Naive thymus-derived CD8-positive, alpha-beta T cell (primary cell): ENCODE measurements at regions not wholly inside any gene's neighbourhood (a gene's known extent, or its start where the extent isn't known, plus 50 kb on each side); places are given as distances from the start of the nearest gene placed in this dataset.

Source experiments
- ATAC-seq, 2 donors: fragments of 150-1000 bp; cut with Tn5 transposase in 1 of 2; sonication (Bioruptor Pico), chemical (Tn5 transposase) in 1 of 2; 1 replicate in 1 of 2; 2 replicates in 1 of 2; pipeline ENCODE4 v1.10.0; 2021; ENCODE audit warnings: mild to moderate bottlenecking in 2 of 2, moderate library complexity in 2 of 2
- POLR2A ChIA-PET: fragments of 350-600 bp; sonication (Branson Sonifier 250); formaldehyde crosslinking; loops from one replicate; lab custom pipeline; 2021; ENCODE audit warnings: antibody characterized with exemption; lab: Charles Lee
- DNase-seq, 10 donors: peaks; one replicate each; pipeline versions ENCODE4 v3.0.0 to v3.0.0-alpha.2; 2020 to 2022
- H3K27ac Mint-ChIP-seq, 10 donors: one replicate each; pipeline ENCODE4 v1.8.0; 2020 to 2022; ENCODE audit warnings: mild to moderate bottlenecking in 10 of 10, mixed read lengths in 10 of 10, moderate library complexity in 4 of 10, inconsistent platforms in 1 of 10
- H3K27me3 Mint-ChIP-seq, 5 donors: one replicate each; pipeline ENCODE4 v1.8.0; 2021 to 2022; ENCODE audit warnings: mixed read lengths in 5 of 5
- H3K36me3 Mint-ChIP-seq, 3 donors: one replicate each; pipeline ENCODE4 v1.8.0; 2020 to 2022; ENCODE audit warnings: mixed read lengths in 3 of 3, mild to moderate bottlenecking in 2 of 3, inconsistent platforms in 1 of 3
- H3K4me1 Mint-ChIP-seq, 4 donors: one replicate each; pipeline ENCODE4 v1.8.0; 2021 to 2022; ENCODE audit warnings: mixed read lengths in 4 of 4
- H3K4me3 Mint-ChIP-seq, 10 donors: one replicate each; pipeline ENCODE4 v1.8.0; 2020 to 2022; ENCODE audit warnings: mild to moderate bottlenecking in 10 of 10, mixed read lengths in 10 of 10, moderate library complexity in 6 of 10, inconsistent platforms in 1 of 10
- H3K9me3 Mint-ChIP-seq, 9 donors: one replicate each; pipeline ENCODE4 v1.8.0; 2020 to 2022; ENCODE audit warnings: mixed read lengths in 9 of 9, mild to moderate bottlenecking in 3 of 9, inconsistent platforms in 1 of 9, moderate library complexity in 1 of 9

GRCh38 chr1:67941746-67942145, 108.5 kb upstream of the GNG12 start:
- POLR2A ChIA-PET: no interaction called here
- ATAC-seq (no peak), DNase-seq (no peak)
- Mint-ChIP-seq H3K27ac (no peak overlapping the region), H3K36me3 (no peaks in the 10 kb centered on the region), H3K27me3 (peaks cover 2 to 37% (median 3%) of the 10 kb centered on the region in 5 donors), H3K4me3 (no peak overlapping the region), H3K9me3 (peaks cover 0 to 4% (median 0%) of the 10 kb centered on the region in 9 donors), H3K4me1 (no peaks in the 10 kb centered on the region)

- DNase-seq: no peak
- peaks cover 2 to 43% (median 5%) of the 10 kb centered on the region in 5 donors for H3K27me3 Mint-ChIP-seq
- H3K27ac Mint-ChIP-seq: no peak overlapping the region
- H3K4me3 Mint-ChIP-seq: no peak overlapping the region
- POLR2A ChIA-PET: no interaction called here
- H3K9me3 Mint-ChIP-seq: peaks cover 0 to 4% (median 0%) of the 10 kb centered on the region in 9 donors
- no peaks in the 10 kb centered on the region for H3K4me1 Mint-ChIP-seq
- ATAC-seq: no peak
- H3K36me3 Mint-ChIP-seq: no peaks in the 10 kb centered on the region
These were observed 107.9 kb upstream of the GNG12 start for GRCh38 chr1:67941155-67941554.

- DNase-seq: no peak
- Mint-ChIP-seq H3K27ac (no peak overlapping the region), H3K4me3 (no peak overlapping the region), H3K9me3 (peaks cover 0 to 4% (median 0%) of the 10 kb centered on the region in 9 donors), H3K4me1 (no peaks in the 10 kb centered on the region), H3K27me3 (peaks cover 2 to 49% (median 5%) of the 10 kb centered on the region in 5 donors), H3K36me3 (no peaks in the 10 kb centered on the region)
- POLR2A ChIA-PET: no interaction called here
- ATAC-seq: no peak
These were observed 106.7 kb upstream of the GNG12 start for GRCh38 chr1:67939942-67940341.

GRCh38 chr1:67939186-67939743, 106.0 kb upstream of the GNG12 start:
- ATAC-seq (no peak), DNase-seq (no peak)
- H3K27ac Mint-ChIP-seq: no peak overlapping the region
- peaks cover 2 to 49% (median 5%) of the 10 kb centered on the region in 5 donors for H3K27me3 Mint-ChIP-seq
- no peak overlapping the region for H3K4me3 Mint-ChIP-seq
- H3K9me3 Mint-ChIP-seq: peaks cover 0 to 4% (median 0%) of the 10 kb centered on the region in 9 donors
- H3K4me1 Mint-ChIP-seq: no peaks in the 10 kb centered on the region
- no peaks in the 10 kb centered on the region for H3K36me3 Mint-ChIP-seq
- POLR2A ChIA-PET: no interaction called here

DNA sequence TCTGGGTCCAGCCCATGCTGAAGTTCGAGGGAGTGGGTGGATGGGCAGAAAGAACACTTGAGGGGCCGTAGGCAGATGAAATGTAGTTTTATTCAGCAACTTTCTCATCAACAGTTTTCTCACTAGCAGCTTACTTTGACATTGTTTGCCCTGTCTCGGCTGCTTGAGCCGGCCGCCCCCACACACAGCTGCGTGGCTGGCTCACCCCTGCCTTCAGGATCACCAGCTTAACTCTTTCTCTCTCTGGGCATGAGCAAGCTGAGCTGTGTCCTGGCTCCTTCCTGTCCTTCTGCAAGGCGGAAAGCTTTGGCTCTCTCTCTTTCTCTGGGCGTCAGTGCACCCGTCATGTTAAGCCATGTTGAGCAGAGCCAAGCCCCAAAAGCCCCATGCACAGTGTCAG, 104.4 kb upstream of the GNG12 start:
- ATAC-seq (no peak), DNase-seq (no peak)
- peaks cover 0 to 2% (median 0%) of the 10 kb centered on the region in 9 donors for H3K9me3 Mint-ChIP-seq
- H3K27me3 Mint-ChIP-seq: peaks cover 2 to 43% (median 2%) of the 10 kb centered on the region in 5 donors
- no peaks in the 10 kb centered on the region for H3K4me1 Mint-ChIP-seq
- no peak overlapping the region for H3K4me3 Mint-ChIP-seq
- no peak overlapping the region for H3K27ac Mint-ChIP-seq
- POLR2A ChIA-PET: no interaction called here
- no peaks in the 10 kb centered on the region for H3K36me3 Mint-ChIP-seq

GRCh38 chr1:67937010-67937409, 103.7 kb upstream of the GNG12 start:
- peaks cover under 1 to 36% (median 2%) of the 10 kb centered on the region in 5 donors for H3K27me3 Mint-ChIP-seq
- H3K27ac Mint-ChIP-seq: no peak overlapping the region
- no peak overlapping the region for H3K4me3 Mint-ChIP-seq
- POLR2A ChIA-PET: no interaction called here
- DNase-seq (no peak), ATAC-seq (no peak)
- no peaks in the 10 kb centered on the region for H3K36me3 Mint-ChIP-seq
- H3K4me1 Mint-ChIP-seq: no peaks in the 10 kb centered on the region
- H3K9me3 Mint-ChIP-seq: peaks cover 0 to 2% (median 0%) of the 10 kb centered on the region in 9 donors

DNA sequence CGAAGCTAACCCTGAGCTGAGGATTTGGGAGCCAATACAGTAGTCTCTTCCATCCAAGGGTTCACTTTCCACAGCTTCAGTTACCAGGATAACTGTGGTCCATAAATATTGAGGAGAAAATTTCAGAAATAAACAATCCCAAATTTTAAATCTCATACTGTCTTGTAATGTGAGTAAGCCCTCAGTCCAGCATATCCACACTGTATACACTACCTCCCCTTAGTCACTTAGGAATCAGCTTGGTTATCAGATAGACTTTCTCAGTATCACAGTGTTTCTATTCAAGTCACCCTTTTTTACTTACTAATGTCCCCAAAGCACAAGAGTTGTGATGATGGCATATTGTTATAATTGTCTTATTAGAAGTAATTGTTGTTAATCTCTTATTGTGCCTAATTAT, 102.3 kb upstream of the GNG12 start:
- H3K9me3 Mint-ChIP-seq: peaks cover 0 to 2% (median 0%) of the 10 kb centered on the region in 9 donors
- H3K27ac Mint-ChIP-seq: no peak overlapping the region
- no peaks in the 10 kb centered on the region for H3K4me1 Mint-ChIP-seq
- H3K27me3 Mint-ChIP-seq: peaks cover 0 to 36% (median 2%) of the 10 kb centered on the region in 5 donors
- POLR2A ChIA-PET: no interaction called here
- DNase-seq (no peak), ATAC-seq (no peak)
- H3K4me3 Mint-ChIP-seq: no peak overlapping the region
- H3K36me3 Mint-ChIP-seq: no peaks in the 10 kb centered on the region

GRCh38 chr1:67931198-67931597, 97.9 kb upstream of the GNG12 start:
- H3K27ac Mint-ChIP-seq: no peak overlapping the region
- H3K4me1 Mint-ChIP-seq: no peaks in the 10 kb centered on the region
- no peak for ATAC-seq
- DNase-seq: no peak
- H3K27me3 Mint-ChIP-seq: peaks cover 0 to 14% (median 2%) of the 10 kb centered on the region in 5 donors
- peaks cover 0 to 2% (median 0%) of the 10 kb centered on the region in 9 donors for H3K9me3 Mint-ChIP-seq
- no peak overlapping the region for H3K4me3 Mint-ChIP-seq
- POLR2A ChIA-PET: no interaction called here
- no peaks in the 10 kb centered on the region for H3K36me3 Mint-ChIP-seq

DNA sequence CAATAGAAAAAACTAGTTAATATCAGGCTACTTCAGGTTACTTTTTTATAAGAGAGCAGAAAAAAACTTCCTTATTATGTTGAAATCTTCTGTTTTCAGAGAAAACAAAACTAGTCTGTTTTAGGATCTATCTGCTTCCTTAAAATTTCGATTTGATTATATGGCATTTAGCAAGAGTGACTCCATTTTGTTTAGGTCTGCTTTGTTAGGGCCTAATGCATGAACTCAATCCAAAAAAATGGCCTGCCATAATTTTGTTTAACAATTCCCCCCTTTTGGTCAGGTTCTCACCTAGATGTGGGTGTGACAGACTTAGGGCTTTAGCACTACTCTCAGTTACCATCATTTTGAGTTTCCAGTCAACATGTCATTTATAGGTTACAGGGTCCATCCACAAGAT, 89.8 kb upstream of the GNG12 start:
- POLR2A ChIA-PET: no interaction called here
- Mint-ChIP-seq H3K9me3 (no peaks in the 10 kb centered on the region), H3K27ac (no peak overlapping the region), H3K27me3 (peaks cover 1 to 17% (median 3%) of the 10 kb centered on the region in 5 donors), H3K36me3 (no peaks in the 10 kb centered on the region), H3K4me3 (no peak overlapping the region), H3K4me1 (no peaks in the 10 kb centered on the region)
- no peak for DNase-seq
- no peak for ATAC-seq

- ATAC-seq (no peak), DNase-seq (no peak)
- H3K4me1 Mint-ChIP-seq: no peaks in the 10 kb centered on the region
- no peak overlapping the region for H3K4me3 Mint-ChIP-seq
- no peaks in the 10 kb centered on the region for H3K36me3 Mint-ChIP-seq
- H3K27ac Mint-ChIP-seq: no peak overlapping the region
- no peaks in the 10 kb centered on the region for H3K9me3 Mint-ChIP-seq
- POLR2A ChIA-PET: no interaction called here
- H3K27me3 Mint-ChIP-seq: peaks cover 1 to 18% (median 3%) of the 10 kb centered on the region in 5 donors
These were observed 88.6 kb upstream of the GNG12 start for GRCh38 chr1:67921725-67922489.

- no peak for DNase-seq
- ATAC-seq: no peak
- peaks cover 2 to 18% (median 4%) of the 10 kb centered on the region in 5 donors for H3K27me3 Mint-ChIP-seq
- H3K9me3 Mint-ChIP-seq: peaks cover 0 to 5% (median 0%) of the 10 kb centered on the region in 9 donors
- H3K27ac Mint-ChIP-seq: no peak overlapping the region
- no peaks in the 10 kb centered on the region for H3K36me3 Mint-ChIP-seq
- H3K4me1 Mint-ChIP-seq: no peaks in the 10 kb centered on the region
- POLR2A ChIA-PET: no interaction called here
- no peak overlapping the region for H3K4me3 Mint-ChIP-seq
These were observed 86.2 kb upstream of the GNG12 start for GRCh38 chr1:67919274-67920072.

DNA sequence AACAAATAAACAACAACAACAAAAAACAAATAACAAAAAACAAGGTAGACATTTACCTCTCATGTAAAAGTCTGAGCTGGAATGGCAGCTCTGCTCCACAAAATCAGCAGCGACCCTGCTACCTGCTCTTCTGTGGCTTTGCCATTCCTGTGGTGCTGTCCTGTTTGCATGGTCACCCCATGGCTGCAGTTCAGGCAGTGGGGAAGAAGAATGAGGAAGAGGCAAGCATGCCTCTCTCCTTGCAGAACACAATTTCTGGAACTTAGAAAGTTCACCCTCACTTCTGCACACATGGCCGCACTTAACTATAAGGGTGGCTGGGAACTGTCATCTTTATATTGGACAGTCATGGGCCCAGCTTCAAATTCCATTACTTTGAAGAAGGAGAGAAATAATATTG, 84.8 kb upstream of the GNG12 start:
- Mint-ChIP-seq H3K4me3 (no peak overlapping the region), H3K27ac (peak overlapping the region in 1 of 10 donors; percentile 31), H3K36me3 (no peaks in the 10 kb centered on the region), H3K9me3 (peaks cover 0 to 5% (median 0%) of the 10 kb centered on the region in 9 donors), H3K27me3 (peaks cover 1 to 18% (median 4%) of the 10 kb centered on the region in 5 donors), H3K4me1 (no peaks in the 10 kb centered on the region)
- DNase-seq (no peak), ATAC-seq (no peak)
- POLR2A ChIA-PET: no interaction called here

DNA sequence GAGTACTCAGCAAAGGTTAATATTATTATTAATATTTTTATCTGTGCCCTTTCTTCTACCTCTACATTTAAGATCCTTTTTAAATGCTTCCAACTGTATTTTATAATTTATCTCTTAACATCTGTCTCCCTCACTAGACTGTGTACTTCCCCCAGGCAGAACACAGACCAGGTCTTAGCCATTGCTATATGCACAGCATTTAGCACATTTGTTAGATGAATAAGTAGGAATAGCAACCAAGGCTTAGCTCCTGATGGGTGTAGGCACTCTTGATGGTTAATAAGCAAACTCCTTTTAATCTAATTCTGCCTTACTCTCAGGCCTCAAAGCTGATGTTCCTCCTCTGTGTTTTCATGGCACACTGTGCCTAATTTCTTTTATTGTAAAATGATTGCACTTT, 83.7 kb upstream of the GNG12 start:
- H3K4me3 Mint-ChIP-seq: no peak overlapping the region
- POLR2A ChIA-PET: no interaction called here
- H3K27me3 Mint-ChIP-seq: peaks cover 3 to 18% (median 6%) of the 10 kb centered on the region in 5 donors
- H3K36me3 Mint-ChIP-seq: no peaks in the 10 kb centered on the region
- ATAC-seq: no peak
- DNase-seq: no peak
- H3K4me1 Mint-ChIP-seq: no peaks in the 10 kb centered on the region
- H3K27ac Mint-ChIP-seq: no peak overlapping the region
- peaks cover 0 to 9% (median 1%) of the 10 kb centered on the region in 9 donors for H3K9me3 Mint-ChIP-seq
